Right ventricle myocardium inferior (tissue), 1 donor: ENCODE measurements at regions not wholly inside any gene's neighbourhood (a gene's known extent, or its start where the extent isn't known, plus 50 kb on each side); places are given as distances from the start of the nearest gene placed in this dataset.
"Not testable (repeated sequence)": the region's sequence is repeated elsewhere in the genome, so short reads cannot be mapped to it uniquely, and the experiment has no call there.

Source experiments
- ATAC-seq: fragments of 200-7000 bp; cut with Tn5 transposase; one replicate; pipeline ENCODE4 v1.9.1; 2020; ENCODE audit warnings: mild to moderate bottlenecking, moderate library complexity
- DNase-seq: peaks from one replicate; pipeline ENCODE4 v3.0.0; 2021; ENCODE audit errors: missing footprints
- intact Hi-C: fragments of 100-400 bp; cut with DNase I; formaldehyde crosslinking; loops from one replicate; pipeline ENCODE4 v1.11.0; 2022
- donor health status: DM: no; HTN: yes; CAD: no; lungs with severe emphysema.

DNA sequence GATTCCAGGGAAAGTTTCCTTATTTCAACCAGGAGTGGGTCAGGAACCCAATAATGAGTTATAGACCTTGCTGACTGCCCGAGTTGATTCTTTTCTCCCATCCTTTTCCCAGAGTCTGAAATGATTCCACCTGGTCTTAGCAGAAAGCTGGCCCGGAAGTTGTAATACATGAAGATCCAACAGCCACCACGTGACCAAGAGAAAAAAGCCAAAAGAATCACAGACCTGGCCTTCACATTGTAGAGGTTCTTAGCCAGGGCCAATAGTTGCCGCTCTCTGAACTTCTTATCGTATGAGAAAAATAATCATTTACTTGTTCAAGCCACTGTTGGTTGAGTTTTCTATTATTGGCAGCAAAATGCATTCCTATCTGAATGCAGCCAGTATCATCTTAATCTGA lies 161.2 kb upstream of the HMGA2 start:
- intact Hi-C loops = no loop called here

DNA sequence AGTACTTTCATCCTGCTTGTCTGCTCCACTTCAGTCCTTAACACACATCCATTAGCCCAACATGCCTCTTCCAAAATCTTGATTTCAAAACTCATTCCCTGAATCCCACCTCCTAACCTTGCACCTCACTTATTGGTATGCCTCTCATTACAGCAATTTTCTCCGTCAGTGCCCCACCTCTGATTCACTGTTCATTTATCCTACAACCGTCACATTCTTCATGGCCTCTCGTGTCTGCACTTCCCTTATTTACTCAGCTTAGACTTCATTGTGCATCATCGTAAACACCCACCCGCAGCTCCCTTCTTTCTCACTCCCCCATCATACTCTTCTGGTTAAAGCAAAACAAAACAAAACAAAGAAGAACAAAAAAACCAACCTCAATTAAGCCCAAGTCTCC lies 160.6 kb upstream of the HMGA2 start:
- DNase-seq (no peak), ATAC-seq (no peak)
- intact Hi-C loops = no loop called here

More for the DNA sequence above, 161.2 kb upstream of the HMGA2 start:
- ATAC-seq (no peak), DNase-seq (no peak)

GRCh38 chr12:65664715-65665250 lies 159.5 kb upstream of the HMGA2 start:
- no peak for ATAC-seq
- no peak for DNase-seq
- intact Hi-C loops = no loop called here

DNA sequence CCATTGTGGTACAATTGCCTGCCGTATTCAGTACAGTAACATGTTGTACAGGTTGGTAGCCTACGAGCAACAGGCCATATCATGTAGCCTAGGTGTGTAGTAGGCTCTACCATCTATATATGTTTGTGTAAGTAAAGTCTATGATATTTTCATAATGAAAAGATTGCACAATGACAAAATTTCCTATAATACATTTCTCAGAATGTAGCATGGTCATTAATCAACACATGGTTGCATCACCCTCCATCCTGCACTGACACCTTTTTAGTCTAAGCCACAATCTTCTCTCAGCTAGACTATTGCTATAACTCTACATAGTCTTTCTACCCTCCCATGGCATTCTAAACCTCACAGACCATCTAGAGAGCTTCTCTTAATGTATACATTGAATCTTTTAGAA lies 158.5 kb upstream of the HMGA2 start:
- intact Hi-C loops = no loop called here
- no peak for ATAC-seq

GRCh38 chr12:65666876-65667275 lies 157.4 kb upstream of the HMGA2 start:
- intact Hi-C loops = no loop called here
- no peak for ATAC-seq

More for the DNA sequence above, 158.5 kb upstream of the HMGA2 start:
- DNase-seq = no peak

DNA sequence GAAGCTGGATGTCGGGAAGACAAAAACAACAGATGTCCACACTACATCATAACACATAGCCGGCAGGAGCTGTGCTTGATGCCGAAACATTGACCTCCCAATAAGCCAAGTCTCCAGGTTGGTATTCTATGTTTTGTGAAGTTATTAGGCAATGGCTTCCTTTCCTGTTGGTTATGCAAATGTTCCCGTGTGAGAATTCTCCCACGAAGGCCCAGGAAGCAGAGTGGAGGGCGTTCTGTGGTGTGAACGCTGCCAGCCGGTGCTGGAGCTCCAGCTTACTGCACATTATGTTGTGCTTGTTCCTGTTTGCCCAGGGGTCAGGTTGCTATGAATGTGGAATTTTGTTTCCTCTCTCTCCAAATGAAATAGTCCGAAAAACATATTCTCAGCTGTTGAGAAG lies 156.4 kb upstream of the HMGA2 start:
- no peak for DNase-seq
- no peak for ATAC-seq
- intact Hi-C loops = no loop called here

More at GRCh38 chr12:65666876-65667275, 157.4 kb upstream of the HMGA2 start:
- DNase-seq = no peak

- DNase-seq (no peak), ATAC-seq (no peak)
- intact Hi-C loops = no loop called here
These were observed 155.1 kb upstream of the HMGA2 start for GRCh38 chr12:65668981-65669695.

GRCh38 chr12:65670775-65671174 lies 153.5 kb upstream of the HMGA2 start:
- DNase-seq (no peak), ATAC-seq (no peak)
- intact Hi-C loops = loop anchor here (10.0 kb wide), 2 partner anchors 116 to 356 kb away; no protein-coding TSS in a partner anchor

DNA sequence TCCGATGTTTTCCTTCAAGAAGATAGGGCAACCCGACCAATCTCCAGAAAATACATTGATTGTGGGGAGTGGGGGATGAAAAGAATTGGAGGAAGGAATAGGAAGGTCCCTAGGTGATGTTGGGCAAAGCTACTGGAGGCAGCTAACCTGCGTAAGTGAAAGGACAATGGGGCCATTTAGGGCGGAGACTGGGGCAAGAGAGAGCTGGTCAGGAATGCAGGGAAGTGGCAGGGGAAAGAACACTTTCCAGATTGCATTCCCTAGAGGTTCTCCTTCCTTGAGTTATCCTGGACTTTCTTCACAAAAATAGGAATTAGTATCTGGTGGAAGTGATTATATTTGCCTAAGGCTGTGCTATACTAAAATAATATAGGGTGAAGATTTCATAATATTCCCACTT lies 151.8 kb upstream of the HMGA2 start:
- ATAC-seq (no peak), DNase-seq (no peak)
- intact Hi-C loops = loop anchor here (10.0 kb wide), 2 partner anchors 118 to 358 kb away; no protein-coding TSS in a partner anchor

- ATAC-seq = no peak
- intact Hi-C loops = loop anchor here (10.0 kb wide), 2 partner anchors 118 to 358 kb away; no protein-coding TSS in a partner anchor
- no peak for DNase-seq
These were observed 151.1 kb upstream of the HMGA2 start for GRCh38 chr12:65673156-65673690.

DNA sequence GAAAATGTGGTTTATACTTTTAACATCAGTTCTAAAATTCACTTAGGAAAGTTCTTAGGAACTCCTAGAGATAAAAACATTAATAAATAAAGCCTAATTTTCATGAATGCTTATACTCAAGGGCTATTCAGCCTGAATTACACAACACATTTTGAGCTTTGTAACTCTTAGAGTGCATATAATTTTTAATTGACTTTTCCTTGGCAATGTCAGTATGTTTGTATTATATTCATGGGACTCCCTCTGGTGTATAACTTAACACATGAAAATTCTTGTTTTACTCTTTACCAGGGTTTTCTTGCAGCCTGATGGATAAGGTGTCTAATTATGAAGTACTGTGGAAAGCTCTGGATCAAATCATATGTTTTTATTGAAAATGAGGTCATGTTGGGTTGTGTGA lies 150.6 kb upstream of the HMGA2 start:
- intact Hi-C loops = loop anchor here (10.0 kb wide), 2 partner anchors 119 to 359 kb away; no protein-coding TSS in a partner anchor
- DNase-seq = no peak
- ATAC-seq = no peak

DNA sequence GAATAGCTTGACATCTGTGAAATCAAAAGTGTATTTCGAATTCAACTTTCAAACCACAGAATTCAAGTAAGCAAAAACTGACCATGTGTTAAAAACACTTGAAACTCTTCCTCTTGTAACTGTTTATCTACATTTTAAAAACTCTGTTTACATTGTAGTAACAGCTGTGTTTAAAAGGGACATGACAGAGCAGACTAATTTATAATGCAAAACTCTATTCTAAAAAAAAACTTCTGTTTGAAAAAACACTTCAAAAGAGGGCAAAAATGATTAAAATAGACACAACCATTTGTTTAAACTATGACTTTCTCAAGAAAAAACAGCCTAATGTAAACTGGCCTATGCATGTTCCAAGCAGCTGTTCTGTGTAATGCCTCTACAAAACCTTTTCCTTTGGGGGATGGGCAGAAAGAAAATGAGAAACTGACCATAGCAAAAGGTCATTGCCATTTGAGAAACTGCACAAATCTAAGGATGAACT lies 149.1 kb upstream of the HMGA2 start:
- ATAC-seq = no peak
- intact Hi-C loops = loop anchor here (10.0 kb wide), 2 partner anchors 120 to 360 kb away; no protein-coding TSS in a partner anchor

DNA sequence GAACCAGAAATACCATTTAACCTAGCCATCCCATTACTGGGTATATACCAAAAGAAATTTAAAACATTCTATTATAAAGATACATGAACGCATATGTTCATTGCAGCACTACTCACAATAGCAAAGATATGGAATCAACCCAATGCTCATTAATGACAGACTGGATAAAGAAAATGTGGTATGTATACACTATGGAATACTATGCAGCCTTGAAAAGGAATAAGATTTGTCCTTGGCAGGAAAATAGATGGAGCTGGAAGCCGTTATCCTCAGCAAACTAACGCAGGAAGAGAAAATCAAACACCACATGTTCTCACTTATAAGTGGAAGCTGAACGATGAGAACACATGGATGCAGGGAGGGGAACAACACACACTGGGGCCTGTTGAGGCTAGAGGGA lies 146.1 kb upstream of the HMGA2 start:
- intact Hi-C loops = loop anchor here (10.0 kb wide), 2 partner anchors 123 to 363 kb away; no protein-coding TSS in a partner anchor
- not testable (repeated sequence) for DNase-seq, ATAC-seq

More for the DNA sequence above, 149.1 kb upstream of the HMGA2 start:
- no peak for DNase-seq

- DNase-seq (no peak), ATAC-seq (no peak)
- intact Hi-C loops = no loop called here
These were observed 143.1 kb upstream of the HMGA2 start for GRCh38 chr12:65681226-65681625.

- intact Hi-C loops = no loop called here
- no peak for ATAC-seq
- no peak for DNase-seq
These were observed 142.2 kb upstream of the HMGA2 start for GRCh38 chr12:65682112-65682511.

DNA sequence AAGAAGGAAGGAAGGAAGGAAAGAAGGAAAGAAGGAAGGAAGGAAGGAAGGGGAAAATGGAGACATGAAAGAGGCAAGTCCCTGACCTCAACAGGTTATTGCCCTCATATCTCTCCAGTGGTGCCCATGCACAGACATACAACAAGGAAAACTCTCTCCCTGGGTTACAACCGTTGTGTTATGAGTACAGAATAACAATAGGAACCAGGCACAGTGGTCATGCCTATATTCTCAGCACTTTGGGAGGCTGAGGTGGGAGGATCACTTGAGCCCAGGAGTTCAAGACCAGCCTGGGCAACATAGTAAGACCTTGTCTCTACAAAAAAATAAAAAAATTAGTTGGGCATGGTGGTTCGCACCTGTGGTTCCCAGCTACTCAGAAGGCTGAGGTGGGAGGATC lies 139.4 kb upstream of the HMGA2 start:
- DNase-seq = no peak
- no peak for ATAC-seq
- intact Hi-C loops = no loop called here

DNA sequence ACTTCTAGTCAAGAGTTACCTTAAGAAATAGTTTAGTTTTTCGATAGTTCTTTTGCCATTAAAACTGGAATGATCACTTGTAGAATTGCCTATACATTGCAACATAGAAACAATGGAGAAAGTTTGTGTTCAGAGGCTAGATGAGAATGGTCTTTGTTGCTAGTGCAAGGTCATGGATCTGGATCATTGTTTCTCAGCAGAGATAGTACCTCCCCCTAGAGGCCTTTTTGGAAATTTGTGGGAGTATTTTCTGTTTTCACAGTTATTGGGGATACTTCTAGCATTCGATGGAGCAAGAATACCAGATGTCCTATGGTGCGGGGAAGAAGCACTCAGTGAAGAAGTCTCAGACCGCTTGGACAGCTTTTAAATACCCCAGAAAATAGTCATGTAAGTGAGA lies 138.8 kb upstream of the HMGA2 start:
- ATAC-seq (no peak), DNase-seq (no peak)
- intact Hi-C loops = no loop called here

DNA sequence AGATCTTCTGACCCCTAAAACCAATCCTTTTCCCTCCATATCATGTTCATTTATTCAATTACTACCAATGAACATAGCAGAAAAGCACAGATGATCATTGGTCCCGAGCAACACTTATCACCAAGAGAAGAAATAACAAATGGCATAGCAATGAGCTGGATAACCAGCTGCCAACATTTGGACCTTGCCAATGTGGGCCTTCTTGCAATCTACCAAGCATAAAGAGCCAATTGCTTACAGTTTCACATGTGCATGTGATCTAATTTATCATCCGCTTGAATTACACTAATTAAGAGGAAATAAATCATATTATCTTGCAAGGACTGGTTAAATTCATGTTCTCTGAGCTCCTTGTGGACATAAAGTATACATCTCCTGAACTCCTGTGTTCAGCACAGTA lies 134.8 kb upstream of the HMGA2 start:
- intact Hi-C loops = no loop called here
- no peak for DNase-seq
- ATAC-seq = no peak

DNA sequence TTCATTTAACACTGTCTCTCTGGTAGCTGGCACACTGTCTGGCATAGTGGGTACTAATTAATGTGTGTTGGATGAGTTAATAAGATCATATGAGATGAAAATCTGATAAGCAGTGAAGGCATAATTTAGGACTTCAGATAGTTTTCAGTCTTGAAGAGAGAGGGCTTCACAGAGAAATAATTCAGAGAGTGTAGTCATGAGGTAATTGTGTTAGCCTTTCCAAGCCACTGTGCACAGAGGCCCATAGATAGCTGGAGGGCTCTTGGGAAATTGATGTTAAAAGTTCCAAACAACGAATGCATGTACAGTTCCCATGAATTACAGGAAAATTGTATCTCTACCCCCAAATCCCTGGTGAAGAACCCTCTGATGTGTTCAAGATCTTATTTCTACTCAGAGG lies 133.8 kb upstream of the HMGA2 start:
- intact Hi-C loops = no loop called here
- ATAC-seq (no peak), DNase-seq (no peak)

DNA sequence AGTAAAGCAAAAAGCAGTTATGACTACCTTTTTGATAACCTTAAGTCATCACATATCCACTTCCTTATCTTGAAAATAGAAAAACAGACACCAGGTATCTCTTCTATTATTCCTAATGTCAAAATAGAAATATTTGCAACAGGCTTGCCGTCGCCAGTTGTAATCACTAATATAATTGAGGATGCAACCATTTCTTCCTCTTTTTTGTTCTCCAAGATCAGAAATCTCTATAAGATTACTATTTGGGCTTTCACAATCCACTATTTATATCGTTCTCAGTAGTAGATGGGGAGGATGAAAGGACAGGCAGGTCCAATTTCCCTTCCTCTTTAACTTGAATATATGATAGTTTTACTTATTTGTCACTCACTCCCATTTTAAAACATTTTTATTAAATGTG lies 130.2 kb upstream of the HMGA2 start:
- intact Hi-C loops = no loop called here
- DNase-seq (no peak), ATAC-seq (no peak)
